ENCODE measurements at regions not wholly inside any gene's neighbourhood (a gene's known extent, or its start where the extent isn't known, plus 50 kb on each side); places are given as distances from the start of the nearest gene placed in this dataset.

GRCh38 chr17:12596961-12597360, 68.7 kb upstream of the MYOCD start:
- DNase-seq: no peak

GRCh38 chr17:12597895-12598294, 67.8 kb upstream of the MYOCD start:
- DNase-seq: no peak

DNA sequence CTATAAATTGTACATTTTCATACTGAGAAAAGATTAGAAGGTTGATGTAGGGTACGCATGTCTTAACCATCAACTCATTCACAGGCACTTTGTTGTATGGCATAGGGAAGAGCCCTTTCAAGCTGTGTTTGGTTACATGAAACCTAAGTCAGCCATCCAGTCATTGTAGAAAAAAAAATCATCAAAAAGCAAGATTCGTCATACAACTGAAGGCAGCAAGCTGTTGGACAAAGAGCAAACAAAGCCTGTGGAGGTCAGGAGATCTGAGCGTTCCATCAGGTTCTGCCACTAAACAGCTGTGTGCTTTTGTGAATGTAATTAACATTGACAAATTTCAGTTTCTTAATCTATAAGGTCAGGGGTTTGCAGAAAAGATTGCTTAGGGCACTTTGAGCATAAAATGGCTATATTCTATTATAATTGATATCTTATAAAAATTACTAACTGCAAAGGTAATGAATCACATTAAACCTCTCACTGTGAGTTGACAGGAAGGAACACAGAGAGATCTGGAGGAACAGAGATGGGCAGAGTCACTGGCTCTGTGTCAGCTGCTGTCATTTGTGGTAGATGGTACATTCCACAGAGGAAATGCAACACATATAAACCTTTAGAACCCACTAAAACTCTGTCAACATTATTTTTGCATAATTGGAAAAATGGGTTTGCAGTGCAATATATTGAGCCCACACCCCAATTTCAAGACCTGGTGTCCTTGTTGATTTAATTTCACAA, 66.3 kb upstream of the MYOCD start:
- no peak for DNase-seq

DNA sequence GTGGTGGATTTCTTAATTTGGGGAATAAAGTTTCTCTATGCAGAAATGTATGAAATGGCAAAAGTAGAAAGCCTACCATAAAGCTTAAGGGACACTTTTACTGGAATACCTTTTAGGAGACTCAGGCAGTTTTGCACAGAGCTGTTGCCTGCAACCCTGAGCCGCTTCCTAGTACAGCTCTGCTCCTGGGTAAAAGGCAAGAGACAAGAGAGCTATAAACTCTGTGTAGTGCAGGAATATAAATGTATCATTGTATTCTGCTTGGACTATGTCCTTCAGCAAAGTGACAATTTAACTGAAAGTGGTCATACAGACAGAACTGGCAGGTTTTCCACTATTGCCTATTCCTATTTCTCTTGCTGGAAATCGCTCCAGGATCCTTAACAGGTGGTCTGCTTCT, 65.3 kb upstream of the MYOCD start:
- no peak for DNase-seq

- no peak for DNase-seq
Observed at GRCh38 chr17:12603566-12603965, 62.1 kb upstream of the MYOCD start.

DNA sequence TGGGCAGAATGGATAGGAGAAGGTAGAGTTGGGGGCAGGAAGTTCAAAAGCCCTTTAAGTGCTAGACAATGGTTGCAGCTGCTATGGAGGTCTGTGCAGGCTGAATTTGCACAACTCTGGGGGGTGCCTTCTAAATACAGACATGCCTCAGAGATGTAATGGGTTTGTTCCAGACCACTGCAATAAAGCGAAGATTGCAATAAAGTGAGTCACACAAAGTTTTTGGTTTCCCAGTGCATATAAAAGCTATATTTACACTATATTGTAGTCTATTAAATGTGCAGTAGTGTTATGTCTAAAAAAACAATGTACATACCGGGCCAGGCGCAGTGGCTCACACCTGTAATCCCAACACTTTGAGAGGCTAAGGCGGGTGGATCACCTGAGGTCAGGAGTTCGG, 60.5 kb upstream of the MYOCD start:
- DNase-seq: no peak

- DNase-seq: no peak
Observed at GRCh38 chr17:12613566-12613965, 52.1 kb upstream of the MYOCD start.

All from SHP77 treated with DMSO at 0.1 percent for 48 hours (cell line).